ENCODE measurements at regions not wholly inside any gene's neighbourhood (a gene's known extent, or its start where the extent isn't known, plus 50 kb on each side); places are given as distances from the start of the nearest gene placed in this dataset.

DNA sequence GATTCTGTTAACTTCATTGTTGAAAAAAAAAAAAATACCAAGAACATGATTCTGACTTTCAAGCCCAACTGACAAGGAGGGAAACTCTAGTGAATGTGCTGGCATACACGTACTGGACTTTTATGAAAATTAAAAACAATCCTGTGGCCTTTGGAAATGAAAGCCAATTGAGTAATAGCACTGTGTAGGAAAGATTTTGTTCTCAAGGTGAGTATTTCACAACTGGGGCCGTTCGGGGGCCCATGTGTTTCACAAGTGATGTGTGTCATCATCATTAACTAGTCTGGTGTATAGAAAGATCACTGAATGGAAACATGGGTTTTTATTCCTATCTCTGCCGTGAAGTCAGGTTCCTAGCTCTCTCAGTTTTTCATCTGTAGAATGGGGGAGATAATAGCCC, 605.0 kb upstream of the CLINT1 start:
- H3K27ac ChIP-seq: peak overlapping the region in 2 of 4 donors; percentile 47 to 70
- intact Hi-C loops (cut with DNase I): no loop called here
- no peak for DNase-seq

GRCh38 chr5:158463188-158463587, 604.2 kb upstream of the CLINT1 start:
- Histone ChIP-seq H3K27ac (peak overlapping the region in 2 of 4 donors; percentile 47 to 66), H3K36me3 (no peaks in the 10 kb centered on the region), H3K9me3 (no peaks in the 10 kb centered on the region), H3K27me3 (no peaks in the 10 kb centered on the region), H3K4me3 (no peak overlapping the region), H3K4me1 (no peaks in the 10 kb centered on the region)
- 23 to 46% methylated on average over 1 of the region's 1 CpG for WGBS, 2 donors
- TF ChIP-seq POLR2A (IDR thresholded peaks at IDR 0.05) (no peak), CTCF (IDR thresholded peaks at IDR 0.05) (no peak)
- intact Hi-C loops (cut with DNase I): no loop called here
- DNase-seq: no peak

More for the DNA sequence above, 605.0 kb upstream of the CLINT1 start:
- 36 to 50% methylated on average over 4 of the region's 4 CpGs for WGBS, 2 donors
- Histone ChIP-seq H3K4me1 (no peaks in the 10 kb centered on the region), H3K36me3 (no peaks in the 10 kb centered on the region), H3K9me3 (no peaks in the 10 kb centered on the region), H3K4me3 (no peak overlapping the region), H3K27me3 (no peaks in the 10 kb centered on the region)
- TF ChIP-seq CTCF (IDR thresholded peaks at IDR 0.05) (no peak), POLR2A (IDR thresholded peaks at IDR 0.05) (no peak)

DNA sequence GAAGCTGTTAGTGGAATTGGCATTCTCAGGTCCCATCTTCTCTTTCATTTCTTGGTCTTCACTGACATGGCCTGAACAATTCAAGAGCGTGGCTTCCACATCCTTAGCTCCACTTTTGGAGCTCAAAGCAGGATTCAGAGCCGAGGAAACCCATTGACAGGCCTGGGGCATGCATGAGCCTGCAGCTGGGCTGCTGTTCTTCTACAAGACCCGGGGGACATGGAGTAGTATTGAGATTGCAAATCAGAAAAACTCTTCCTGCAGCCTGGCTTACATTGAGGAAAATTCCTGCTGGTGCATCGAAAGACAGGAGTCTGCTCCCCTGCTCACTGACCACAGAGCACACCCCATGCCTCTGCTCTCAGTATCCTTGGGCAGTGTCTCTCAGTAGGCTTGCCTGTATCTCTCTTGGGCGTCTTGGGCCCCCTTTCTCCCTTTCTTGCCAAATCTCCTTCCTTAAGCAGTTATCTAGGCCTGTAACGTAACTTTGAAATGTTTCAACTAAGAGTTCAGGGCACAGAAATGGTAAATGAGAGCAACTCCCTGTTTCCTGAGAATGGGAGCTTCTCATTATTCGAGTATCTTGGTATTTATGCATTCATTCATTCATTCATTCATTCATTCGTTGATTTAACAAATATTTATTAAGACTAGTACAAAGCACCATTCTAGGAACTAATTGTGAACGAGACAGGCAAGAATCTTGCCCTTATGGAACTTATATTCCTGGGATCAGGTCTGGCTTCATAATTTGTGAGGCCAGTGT, 603.6 kb upstream of the CLINT1 start:
- Histone ChIP-seq H3K36me3 (no peaks in the 10 kb centered on the region), H3K27me3 (no peaks in the 10 kb centered on the region), H3K27ac (peak overlapping the region in 2 of 4 donors; percentile 47 to 66), H3K4me1 (no peaks in the 10 kb centered on the region), H3K9me3 (no peaks in the 10 kb centered on the region), H3K4me3 (no peak overlapping the region)
- intact Hi-C loops (cut with DNase I): no loop called here
- DNase-seq: no peak
- TF ChIP-seq POLR2A (IDR thresholded peaks at IDR 0.05): no peak
- TF ChIP-seq CTCF (IDR thresholded peaks at IDR 0.05): no peak
- whole genome bisulfite sequencing, 2 donors: 46 to 67% methylated on average over 7 to 8 of the region's 9 CpGs

DNA sequence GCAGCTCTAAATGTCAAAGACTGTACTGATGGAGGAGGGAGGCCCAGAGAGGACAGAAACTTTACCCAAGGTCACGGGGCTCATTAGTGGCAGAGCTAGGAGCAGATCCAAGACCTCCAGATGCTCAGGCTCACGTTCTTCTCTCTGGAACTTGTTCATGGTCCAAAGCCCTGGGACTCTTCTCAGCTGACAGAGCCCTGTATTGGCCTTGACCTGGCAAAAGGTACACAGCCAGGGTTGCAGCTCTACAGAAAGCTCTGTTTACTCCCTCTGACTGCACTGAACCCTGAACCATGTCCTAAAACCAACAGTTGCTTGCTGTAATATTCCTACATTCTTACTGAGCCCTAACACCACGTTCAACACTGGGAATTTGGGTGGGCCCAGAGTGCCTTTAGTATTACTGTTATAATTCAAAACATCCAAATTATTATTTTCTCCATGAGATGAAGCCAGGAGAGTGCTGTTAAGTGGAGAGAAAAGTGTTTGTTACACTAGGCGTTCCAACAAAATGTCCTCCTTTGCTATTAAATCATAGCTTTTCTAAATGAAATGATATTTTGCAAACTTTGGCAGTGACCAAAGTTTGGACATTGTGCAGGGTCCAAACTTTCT, 602.4 kb upstream of the CLINT1 start:
- no peak overlapping the region for H3K4me3 ChIP-seq
- no peak for DNase-seq
- H3K27me3 ChIP-seq: no peaks in the 10 kb centered on the region
- no peaks in the 10 kb centered on the region for H3K4me1 ChIP-seq
- peak overlapping the region in 2 of 4 donors; percentile 2 to 26 for H3K27ac ChIP-seq
- no peak for TF ChIP-seq CTCF (IDR thresholded peaks at IDR 0.05)
- TF ChIP-seq POLR2A (IDR thresholded peaks at IDR 0.05): no peak
- 45 to 59% methylated on average over 4 of the region's 4 CpGs for WGBS, 2 donors
- intact Hi-C loops (cut with DNase I): no loop called here
- H3K9me3 ChIP-seq: no peaks in the 10 kb centered on the region
- no peaks in the 10 kb centered on the region for H3K36me3 ChIP-seq

GRCh38 chr5:158458086-158458485, 599.1 kb upstream of the CLINT1 start:
- intact Hi-C loops (cut with DNase I): no loop called here
- 65 to 76% methylated on average over 2 of the region's 2 CpGs for WGBS, 2 donors
- no peaks in the 10 kb centered on the region for H3K36me3 ChIP-seq
- H3K27ac ChIP-seq: no peak overlapping the region
- H3K9me3 ChIP-seq: no peaks in the 10 kb centered on the region
- TF ChIP-seq POLR2A (IDR thresholded peaks at IDR 0.05): no peak
- no peak for TF ChIP-seq CTCF (IDR thresholded peaks at IDR 0.05)
- DNase-seq: no peak
- H3K27me3 ChIP-seq: no peaks in the 10 kb centered on the region
- H3K4me1 ChIP-seq: no peaks in the 10 kb centered on the region
- no peak overlapping the region for H3K4me3 ChIP-seq
